Caco-2 (cell line): ENCODE measurements at regions not wholly inside any gene's neighbourhood (a gene's known extent, or its start where the extent isn't known, plus 50 kb on each side); places are given as distances from the start of the nearest gene placed in this dataset.

Experiments
- BruUV-seq: library from RNA; stranded (reverse); fragments of 400-500 nt; replicated peaks from 2 replicates; lab custom pipeline; 2021; lab: Mats Ljungman, UMichigan
- CTCF ChIA-PET: fragments of 300-600 bp; sonication (Branson Sonifier 250); formaldehyde crosslinking; loops from one replicate; lab custom pipeline; 2022; ENCODE audit warnings: antibody characterized with exemption; lab: Charles Lee
- POLR2A ChIA-PET: fragments of 300-600 bp; sonication (Branson Sonifier 250); formaldehyde crosslinking; loops from one replicate; lab custom pipeline; 2022; ENCODE audit warnings: antibody characterized with exemption; lab: Charles Lee
- DNase-seq, 2 experiments: peaks; one replicate each; pipeline versions ENCODE4 v3.0.0 to v3.0.0-alpha.2; 2020 to 2022
- H3K27me3 ChIP-seq: replicated peaks from 2 replicates; pipeline ENCODE4 v1.6.0; 2011; ENCODE audit warnings: low read length; ENCODE audit not compliant: control insufficient read depth, insufficient read depth
- H3K36me3 ChIP-seq: 2 replicates; pipeline ENCODE4 v1.5.1; 2011; ENCODE audit warnings: low read length; ENCODE audit not compliant: control insufficient read depth, insufficient read depth
- H3K4me1 ChIP-seq: fragments of 250-450 bp; sonication (Bioruptor Pico); 2 replicates; pipeline ENCODE4 v1.5.1; 2020; ENCODE audit warnings: mild to moderate bottlenecking
- H3K4me3 ChIP-seq: 2 replicates; pipeline ENCODE4 v1.5.1; 2011; ENCODE audit warnings: low read depth, mild to moderate bottlenecking, control low read depth, low read length
- H3K9me3 ChIP-seq: fragments of 250-450 bp; sonication (Bioruptor Pico); 2 replicates; pipeline ENCODE4 v1.5.1; 2020; ENCODE audit warnings: mild to moderate bottlenecking, moderate library complexity
- H3K27ac Mint-ChIP-seq: one replicate; pipeline ENCODE4 v1.8.0; 2022; ENCODE audit warnings: mixed read lengths; ENCODE audit not compliant: unreplicated experiment
- H3K27me3 Mint-ChIP-seq: one replicate; pipeline ENCODE4 v1.8.0; 2022; ENCODE audit warnings: mixed read lengths; ENCODE audit not compliant: insufficient read depth, unreplicated experiment
- H3K36me3 Mint-ChIP-seq: one replicate; pipeline ENCODE4 v1.8.0; 2022; ENCODE audit warnings: mild to moderate bottlenecking, mixed read lengths; ENCODE audit not compliant: insufficient read depth, unreplicated experiment
- H3K4me1 Mint-ChIP-seq: one replicate; pipeline ENCODE4 v1.8.0; 2022; ENCODE audit warnings: low read depth, mixed read lengths; ENCODE audit not compliant: unreplicated experiment
- H3K4me3 Mint-ChIP-seq: one replicate; pipeline ENCODE4 v1.8.0; 2022; ENCODE audit warnings: mild to moderate bottlenecking, moderate library complexity, mixed read lengths; ENCODE audit not compliant: unreplicated experiment
- H3K9me3 Mint-ChIP-seq: one replicate; pipeline ENCODE4 v1.8.0; 2022; ENCODE audit warnings: mixed read lengths; ENCODE audit not compliant: unreplicated experiment
- CTCF ChIP-seq, 2 experiments: fragments of 200-600 bp in 1 of 2; IDR thresholded peaks; 1 replicate in 1 of 2; 2 replicates in 1 of 2; pipeline versions ENCODE4 v1.5.1 to v1.8.0; 2011 to 2022; ENCODE audit warnings: antibody characterized with exemption in 1 of 2, control low read depth in 1 of 2, inconsistent platforms in 1 of 2, low read depth in 1 of 2, low read length in 1 of 2, mild to moderate bottlenecking in 1 of 2, moderate library complexity in 1 of 2; ENCODE audit not compliant: insufficient read depth in 1 of 2, severe bottlenecking in 1 of 2, unreplicated experiment in 1 of 2
- intact Hi-C: fragments of 100-400 bp; cut with micrococcal nuclease; formaldehyde crosslinking; loops from one replicate; pipeline ENCODE4 v1.10.0; 2022; ENCODE audit not compliant: unreplicated experiment

- Mint-ChIP-seq H3K27me3 (peaks cover 8% of the 10 kb centered on the region), H3K36me3 (no peaks in the 10 kb centered on the region), H3K27ac (no peak overlapping the region), H3K4me3 (no peak overlapping the region), H3K4me1 (no peaks in the 10 kb centered on the region), H3K9me3 (no peaks in the 10 kb centered on the region)
- BruUV-seq: no TSS peak
- Histone ChIP-seq H3K4me3 (no peak overlapping the region), H3K9me3 (no peaks in the 10 kb centered on the region), H3K27me3 (no peaks in the 10 kb centered on the region), H3K36me3 (no peaks in the 10 kb centered on the region), H3K4me1 (no peaks in the 10 kb centered on the region)
- TF ChIP-seq CTCF (IDR thresholded peaks at IDR 0.05; ENCODE audit: insufficient read depth in 1 of 2, low read depth in 1 of 2, low read length in 1 of 2, severe bottlenecking in 1 of 2, unreplicated experiment in 1 of 2): no peak
- POLR2A ChIA-PET: no interaction called here
- no peak for DNase-seq
- CTCF ChIA-PET: no interaction called here
- intact Hi-C loops: no loop called here
Measured at GRCh38 chr11:79845002-79845709, 404.3 kb upstream of the TENM4 start.

- H3K36me3 Mint-ChIP-seq: no peaks in the 10 kb centered on the region
- no peak for TF ChIP-seq CTCF (IDR thresholded peaks at IDR 0.05; ENCODE audit: insufficient read depth in 1 of 2, low read depth in 1 of 2, low read length in 1 of 2, severe bottlenecking in 1 of 2, unreplicated experiment in 1 of 2)
- Histone ChIP-seq H3K9me3 (no peaks in the 10 kb centered on the region), H3K4me3 (no peak overlapping the region), H3K36me3 (no peaks in the 10 kb centered on the region), H3K27me3 (no peaks in the 10 kb centered on the region), H3K4me1 (no peaks in the 10 kb centered on the region)
- H3K4me1 Mint-ChIP-seq: no peaks in the 10 kb centered on the region
- H3K4me3 Mint-ChIP-seq: no peak overlapping the region
- no TSS peak for BruUV-seq
- peaks cover 14% of the 10 kb centered on the region for H3K27me3 Mint-ChIP-seq
- CTCF ChIA-PET: no interaction called here
- no peaks in the 10 kb centered on the region for H3K9me3 Mint-ChIP-seq
- no peak overlapping the region for H3K27ac Mint-ChIP-seq
- DNase-seq: no peak
- POLR2A ChIA-PET: no interaction called here
- intact Hi-C loops: no loop called here
Measured at GRCh38 chr11:79834015-79834414, 393.2 kb upstream of the TENM4 start.

- no peaks in the 10 kb centered on the region for H3K9me3 ChIP-seq
- intact Hi-C loops: no loop called here
- Mint-ChIP-seq H3K4me1 (no peaks in the 10 kb centered on the region), H3K27ac (no peak overlapping the region), H3K36me3 (no peaks in the 10 kb centered on the region), H3K27me3 (peaks cover 8% of the 10 kb centered on the region), H3K4me3 (no peak overlapping the region), H3K9me3 (no peaks in the 10 kb centered on the region)
- CTCF ChIA-PET: no interaction called here
- TF ChIP-seq CTCF (IDR thresholded peaks at IDR 0.05; ENCODE audit: insufficient read depth in 1 of 2, low read depth in 1 of 2, low read length in 1 of 2, severe bottlenecking in 1 of 2, unreplicated experiment in 1 of 2): no peak
- H3K36me3 ChIP-seq: no peaks in the 10 kb centered on the region
- BruUV-seq: no TSS peak
- POLR2A ChIA-PET: no interaction called here
- no peaks in the 10 kb centered on the region for H3K27me3 ChIP-seq
- DNase-seq: no peak
- no peak overlapping the region for H3K4me3 ChIP-seq
- no peaks in the 10 kb centered on the region for H3K4me1 ChIP-seq
Measured at GRCh38 chr11:79830446-79830845, 389.6 kb upstream of the TENM4 start.
